ENCODE measurements at regions not wholly inside any gene's neighbourhood (a gene's known extent, or its start where the extent isn't known, plus 50 kb on each side); places are given as distances from the start of the nearest gene placed in this dataset.

- ChIA-PET POLR2A (ENCODE audit: low non-redundant PET) (no interaction called here), CTCF (no interaction called here)
- no peaks in the 10 kb centered on the region for H3K4me1 ChIP-seq (ENCODE audit: insufficient read depth, low read length, poor library complexity, severe bottlenecking)
- no peaks in the 10 kb centered on the region for H3K36me3 ChIP-seq (ENCODE audit: insufficient read depth, low read length, poor library complexity, severe bottlenecking)
- H3K27ac ChIP-seq (ENCODE audit: low read depth, low read length, poor library complexity, severe bottlenecking): no peak overlapping the region
- H3K4me3 ChIP-seq (ENCODE audit: low read depth, low read length, poor library complexity, severe bottlenecking): no peak overlapping the region
- intact Hi-C loops (cut with micrococcal nuclease; ENCODE audit: unreplicated experiment): no loop called here
- H3K27me3 ChIP-seq (replicated peaks; ENCODE audit: insufficient read depth, low read depth, low read length, poor library complexity): peaks cover 97% of the 10 kb centered on the region
- no peak for TF ChIP-seq EZH2 (IDR thresholded peaks at IDR 0.05; ENCODE audit: borderline replicate concordance, low read depth, low read length, poor library complexity, severe bottlenecking)
- TF ChIP-seq, protein P1, sequence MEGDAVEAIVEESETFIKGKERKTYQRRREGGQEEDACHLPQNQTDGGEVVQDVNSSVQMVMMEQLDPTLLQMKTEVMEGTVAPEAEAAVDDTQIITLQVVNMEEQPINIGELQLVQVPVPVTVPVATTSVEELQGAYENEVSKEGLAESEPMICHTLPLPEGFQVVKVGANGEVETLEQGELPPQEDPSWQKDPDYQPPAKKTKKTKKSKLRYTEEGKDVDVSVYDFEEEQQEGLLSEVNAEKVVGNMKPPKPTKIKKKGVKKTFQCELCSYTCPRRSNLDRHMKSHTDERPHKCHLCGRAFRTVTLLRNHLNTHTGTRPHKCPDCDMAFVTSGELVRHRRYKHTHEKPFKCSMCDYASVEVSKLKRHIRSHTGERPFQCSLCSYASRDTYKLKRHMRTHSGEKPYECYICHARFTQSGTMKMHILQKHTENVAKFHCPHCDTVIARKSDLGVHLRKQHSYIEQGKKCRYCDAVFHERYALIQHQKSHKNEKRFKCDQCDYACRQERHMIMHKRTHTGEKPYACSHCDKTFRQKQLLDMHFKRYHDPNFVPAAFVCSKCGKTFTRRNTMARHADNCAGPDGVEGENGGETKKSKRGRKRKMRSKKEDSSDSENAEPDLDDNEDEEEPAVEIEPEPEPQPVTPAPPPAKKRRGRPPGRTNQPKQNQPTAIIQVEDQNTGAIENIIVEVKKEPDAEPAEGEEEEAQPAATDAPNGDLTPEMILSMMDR (conservative IDR thresholded peaks at IDR 0.05; ENCODE audit: low read depth, low read length): no peak
- DNase-seq (ENCODE audit: low spot score): no peak
- no peaks in the 10 kb centered on the region for H3K9me3 ChIP-seq (ENCODE audit: low read depth, low read length, poor library complexity, severe bottlenecking)
- BruUV-seq (replicated peaks): no TSS peak
These were observed 89.0 kb downstream of the TEX29 start for GRCh38 chr13:111409413-111409812.

GRCh38 chr13:111410232-111411021, 90.0 kb downstream of the TEX29 start:
- Histone ChIP-seq H3K36me3 (ENCODE audit: insufficient read depth, low read length, poor library complexity, severe bottlenecking) (no peaks in the 10 kb centered on the region), H3K9me3 (ENCODE audit: low read depth, low read length, poor library complexity, severe bottlenecking) (no peaks in the 10 kb centered on the region), H3K27ac (ENCODE audit: low read depth, low read length, poor library complexity, severe bottlenecking) (no peak overlapping the region), H3K4me1 (ENCODE audit: insufficient read depth, low read length, poor library complexity, severe bottlenecking) (no peaks in the 10 kb centered on the region), H3K27me3 (replicated peaks; ENCODE audit: insufficient read depth, low read depth, low read length, poor library complexity) (peaks cover 95% of the 10 kb centered on the region), H3K4me3 (ENCODE audit: low read depth, low read length, poor library complexity, severe bottlenecking) (no peak overlapping the region)
- BruUV-seq (replicated peaks): no TSS peak
- ChIA-PET POLR2A (ENCODE audit: low non-redundant PET) (no interaction called here), CTCF (no interaction called here)
- TF ChIP-seq, protein P1 (conservative IDR thresholded peaks at IDR 0.05; ENCODE audit: low read depth, low read length): no peak
- TF ChIP-seq EZH2 (IDR thresholded peaks at IDR 0.05; ENCODE audit: borderline replicate concordance, low read depth, low read length, poor library complexity, severe bottlenecking): no peak
- intact Hi-C loops (cut with micrococcal nuclease; ENCODE audit: unreplicated experiment): no loop called here
- no peak for DNase-seq (ENCODE audit: low spot score)

DNA sequence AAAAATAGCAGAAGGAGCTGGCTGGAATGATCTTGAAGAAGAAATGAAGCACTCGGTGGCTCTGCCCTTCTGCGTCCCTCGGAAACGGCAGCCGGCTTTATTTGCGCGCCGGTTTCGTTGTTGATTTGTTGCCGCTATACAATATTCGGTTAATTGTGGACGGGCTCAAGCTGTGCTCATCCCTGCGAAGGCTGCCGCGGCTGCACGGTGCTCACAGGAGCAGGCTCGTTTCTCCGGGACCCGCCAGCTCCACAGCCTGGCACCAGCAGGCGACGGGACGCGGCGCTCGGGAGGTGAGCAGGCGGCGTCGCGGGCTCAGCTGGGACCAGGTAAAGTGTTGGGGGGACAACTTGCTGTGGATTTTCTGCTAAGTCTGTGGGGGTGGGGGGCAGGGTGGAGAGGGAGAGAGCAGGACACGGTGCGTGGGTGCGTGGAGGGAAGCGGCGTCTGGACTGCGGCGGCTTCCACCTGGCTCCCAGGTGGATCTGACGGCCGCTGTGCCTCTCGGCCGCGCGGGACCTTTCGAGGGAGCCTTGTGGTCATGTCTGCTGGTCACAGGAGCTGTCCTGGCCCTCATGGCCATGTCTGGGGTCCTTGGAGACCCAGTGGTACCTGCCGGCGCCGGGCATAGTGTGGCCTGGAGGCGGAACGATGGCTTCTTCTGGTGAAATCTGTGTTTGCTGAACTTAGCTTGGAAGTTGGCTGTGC, 90.9 kb downstream of the TEX29 start:
- H3K4me1 ChIP-seq (ENCODE audit: insufficient read depth, low read length, poor library complexity, severe bottlenecking): no peaks in the 10 kb centered on the region

More for the DNA sequence above, 90.9 kb downstream of the TEX29 start:
- CTCF ChIA-PET: no interaction called here
- no TSS peak for BruUV-seq (replicated peaks)
- peaks cover 87% of the 10 kb centered on the region for H3K27me3 ChIP-seq (replicated peaks; ENCODE audit: insufficient read depth, low read depth, low read length, poor library complexity)
- no peak for DNase-seq (ENCODE audit: low spot score)
- no peak overlapping the region for H3K27ac ChIP-seq (ENCODE audit: low read depth, low read length, poor library complexity, severe bottlenecking)
- H3K4me3 ChIP-seq (ENCODE audit: low read depth, low read length, poor library complexity, severe bottlenecking): no peak overlapping the region
- no peaks in the 10 kb centered on the region for H3K36me3 ChIP-seq (ENCODE audit: insufficient read depth, low read length, poor library complexity, severe bottlenecking)
- TF ChIP-seq EZH2 (IDR thresholded peaks at IDR 0.05; ENCODE audit: borderline replicate concordance, low read depth, low read length, poor library complexity, severe bottlenecking): peak; percentile 98
- TF ChIP-seq, protein P1 (conservative IDR thresholded peaks at IDR 0.05; ENCODE audit: low read depth, low read length): no peak
- intact Hi-C loops (cut with micrococcal nuclease; ENCODE audit: unreplicated experiment): no loop called here
- no peaks in the 10 kb centered on the region for H3K9me3 ChIP-seq (ENCODE audit: low read depth, low read length, poor library complexity, severe bottlenecking)
- POLR2A ChIA-PET (ENCODE audit: low non-redundant PET): no interaction called here
